ENCODE measurements at regions not wholly inside any gene's neighbourhood (a gene's known extent, or its start where the extent isn't known, plus 50 kb on each side); places are given as distances from the start of the nearest gene placed in this dataset.

GRCh38 chr5:2442496-2443354 is 308.8 kb downstream of the IRX2 start:
- DNase-seq (ENCODE audit: low read depth), result no peak

- no peak for DNase-seq (ENCODE audit: low read depth)
Measured at GRCh38 chr5:2441495-2442180, 309.8 kb downstream of the IRX2 start.

GRCh38 chr5:2439608-2440007 is 311.9 kb downstream of the IRX2 start:
- DNase-seq (ENCODE audit: low read depth), result no peak

GRCh38 chr5:2433086-2433485 is 318.4 kb downstream of the IRX2 start:
- no peak for DNase-seq (ENCODE audit: low read depth)

GRCh38 chr5:2432076-2432920 is 319.2 kb downstream of the IRX2 start:
- DNase-seq (ENCODE audit: low read depth), result no peak

GRCh38 chr5:2430606-2431005 is 320.9 kb downstream of the IRX2 start:
- no peak for DNase-seq (ENCODE audit: low read depth)

- DNase-seq (ENCODE audit: low read depth), result no peak
Measured at GRCh38 chr5:2427983-2428382, 323.5 kb downstream of the IRX2 start.

GRCh38 chr5:2423634-2424033 is 327.8 kb downstream of the IRX2 start:
- DNase-seq (ENCODE audit: low read depth), result no peak

- DNase-seq (ENCODE audit: low read depth), result no peak
Measured at GRCh38 chr5:2417301-2417700, 334.2 kb downstream of the IRX2 start.

- no peak for DNase-seq (ENCODE audit: low read depth)
Measured at GRCh38 chr5:2415678-2416077, 335.8 kb downstream of the IRX2 start.

GRCh38 chr5:2410451-2410850 is 341.0 kb downstream of the IRX2 start:
- DNase-seq (ENCODE audit: low read depth), result no peak

- no peak for DNase-seq (ENCODE audit: low read depth)
Measured at GRCh38 chr5:2403296-2403695, 348.2 kb downstream of the IRX2 start.

- DNase-seq (ENCODE audit: low read depth), result no peak
Measured at GRCh38 chr5:2399804-2400203, 351.7 kb downstream of the IRX2 start.

- DNase-seq (ENCODE audit: low read depth), result no peak
Measured at GRCh38 chr5:2399096-2399495, 352.4 kb downstream of the IRX2 start.

GRCh38 chr5:2393556-2393955 is 357.9 kb downstream of the IRX2 start:
- no peak for DNase-seq (ENCODE audit: low read depth)

GRCh38 chr5:2391566-2391965 is 359.9 kb downstream of the IRX2 start:
- DNase-seq (ENCODE audit: low read depth), result no peak

- no peak for DNase-seq (ENCODE audit: low read depth)
Measured at GRCh38 chr5:2391021-2391420, 360.5 kb downstream of the IRX2 start.

GRCh38 chr5:2388571-2388970 is 362.9 kb downstream of the IRX2 start:
- no peak for DNase-seq (ENCODE audit: low read depth)

- DNase-seq (ENCODE audit: low read depth), result no peak
Measured at GRCh38 chr5:2387634-2388325, 363.7 kb downstream of the IRX2 start.

- no peak for DNase-seq (ENCODE audit: low read depth)
Measured at GRCh38 chr5:2387250-2387633, 364.2 kb downstream of the IRX2 start.

GRCh38 chr5:2385818-2386217 is 365.7 kb downstream of the IRX2 start:
- DNase-seq (ENCODE audit: low read depth), result no peak

- no peak for DNase-seq (ENCODE audit: low read depth)
Measured at GRCh38 chr5:2383698-2384065, 367.8 kb downstream of the IRX2 start.
